Ovary (tissue), 3 donors: ENCODE measurements at regions not wholly inside any gene's neighbourhood (a gene's known extent, or its start where the extent isn't known, plus 50 kb on each side); places are given as distances from the start of the nearest gene placed in this dataset.

Source experiments
- CTCF ChIP-seq, 3 donors: fragments of 450-650 bp in 2 of 3; fragments of 200-600 bp in 1 of 3; IDR thresholded peaks; one replicate each; pipeline versions ENCODE4 v1.5.1 to v1.8.0; 2016 to 2022; ENCODE audit warnings: antibody characterized with exemption in 3 of 3, mild to moderate bottlenecking in 1 of 3
- EP300 ChIP-seq: sonication (generic); formaldehyde crosslinking; IDR thresholded peaks from one replicate; pipeline ENCODE4 v1.6.1; 2017; ENCODE audit warnings: antibody characterized with exemption
- donor health status: DM: no; HTN: no; CAD: no.

GRCh38 chr13:20297181-20297580 is 65.1 kb upstream of the GJB6 start:
- TF ChIP-seq EP300 (no peak), CTCF (IDR thresholded peaks at IDR 0.05) (no peak)
